Tibial nerve (tissue), 4 donors: ENCODE measurements at regions not wholly inside any gene's neighbourhood (a gene's known extent, or its start where the extent isn't known, plus 50 kb on each side); places are given as distances from the start of the nearest gene placed in this dataset.

Experiments used
- DNase-seq, 2 donors: peaks; one replicate each; pipeline ENCODE4 v3.0.0-alpha.2; 2019; ENCODE audit warnings: low spot score in 2 of 2
- H3K27ac ChIP-seq, 4 donors: fragments of 200-600 bp; sonication (generic) in 3 of 4; one replicate each; pipeline ENCODE4 v1.5.1; 2017 to 2019; ENCODE audit warnings: mild to moderate bottlenecking in 1 of 4
- H3K27me3 ChIP-seq, 2 donors: fragments of 200-600 bp; sonication (generic) in 1 of 2; one replicate each; pipeline versions ENCODE4 v1.5.1 to v1.6.0; 2017 to 2019
- H3K36me3 ChIP-seq, 3 donors: fragments of 200-600 bp; sonication (generic); one replicate each; pipeline ENCODE4 v1.5.1; 2018 to 2019
- H3K4me1 ChIP-seq, 4 donors: fragments of 200-600 bp; sonication (generic) in 3 of 4; one replicate each; pipeline ENCODE4 v1.5.1; 2017 to 2019
- H3K4me3 ChIP-seq, 4 donors: fragments of 200-600 bp; sonication (generic) in 3 of 4; one replicate each; pipeline ENCODE4 v1.5.1; 2017 to 2019; ENCODE audit warnings: mild to moderate bottlenecking in 1 of 4, moderate library complexity in 1 of 4
- H3K9me3 ChIP-seq, 4 donors: fragments of 200-600 bp; sonication (generic) in 3 of 4; one replicate each; pipeline ENCODE4 v1.5.1; 2017 to 2019
- EP300 ChIP-seq, 2 donors: sonication (generic); formaldehyde crosslinking; IDR thresholded peaks; one replicate each; pipeline ENCODE4 v1.6.1; 2017; ENCODE audit warnings: antibody characterized with exemption in 2 of 2, mild to moderate bottlenecking in 1 of 2
- POLR2A ChIP-seq, 2 donors: fragments of 450-650 bp; IDR thresholded peaks; one replicate each; pipeline ENCODE4 v1.6.1; 2017; ENCODE audit warnings: antibody characterized with exemption in 2 of 2, mild to moderate bottlenecking in 2 of 2, moderate library complexity in 2 of 2
- WGBS, 2 donors: methylation state at CpG; one replicate each; pipeline ENCODE4 v1.1.5; 2018; 5-methylcytosine and 5-hydroxymethylcytosine counted together
- TF ChIP-seq, protein P1 (sequence below), 5 experiments: fragments of 200-600 bp in 3 of 5; fragments of 450-650 bp in 2 of 5; sonication (generic) in 3 of 5; IDR thresholded peaks; one replicate each; pipeline ENCODE4 v1.5.1; 2016 to 2019; ENCODE audit warnings: antibody characterized with exemption in 5 of 5, mild to moderate bottlenecking in 3 of 5, moderate library complexity in 2 of 5

DNA sequence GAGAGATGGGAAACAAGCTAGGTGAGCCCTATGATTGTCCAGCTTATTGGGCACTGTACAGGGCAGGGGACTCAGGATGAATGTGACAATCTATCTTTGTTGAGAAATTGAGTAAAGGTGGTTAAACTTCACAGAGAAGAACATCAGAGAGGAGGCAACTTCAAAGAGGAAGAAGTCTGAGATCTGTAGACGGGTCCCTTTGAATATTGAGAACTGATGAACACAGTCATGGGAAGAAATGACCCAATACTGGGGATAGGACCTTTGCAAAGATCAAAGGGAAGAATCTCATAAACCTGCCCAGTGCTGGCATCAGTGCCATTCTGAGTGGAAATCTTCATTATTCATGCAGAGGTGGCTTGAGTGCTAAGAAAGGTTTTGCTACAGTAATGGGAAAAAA, 569.7 kb upstream of the KCNMB2 start:
- H3K9me3 ChIP-seq, result no peaks in the 10 kb centered on the region
- no peak overlapping the region for H3K4me3 ChIP-seq
- H3K36me3 ChIP-seq, result no peaks in the 10 kb centered on the region
- no peak overlapping the region for H3K27ac ChIP-seq
- H3K27me3 ChIP-seq, result no peaks in the 10 kb centered on the region
- TF ChIP-seq, protein P1, sequence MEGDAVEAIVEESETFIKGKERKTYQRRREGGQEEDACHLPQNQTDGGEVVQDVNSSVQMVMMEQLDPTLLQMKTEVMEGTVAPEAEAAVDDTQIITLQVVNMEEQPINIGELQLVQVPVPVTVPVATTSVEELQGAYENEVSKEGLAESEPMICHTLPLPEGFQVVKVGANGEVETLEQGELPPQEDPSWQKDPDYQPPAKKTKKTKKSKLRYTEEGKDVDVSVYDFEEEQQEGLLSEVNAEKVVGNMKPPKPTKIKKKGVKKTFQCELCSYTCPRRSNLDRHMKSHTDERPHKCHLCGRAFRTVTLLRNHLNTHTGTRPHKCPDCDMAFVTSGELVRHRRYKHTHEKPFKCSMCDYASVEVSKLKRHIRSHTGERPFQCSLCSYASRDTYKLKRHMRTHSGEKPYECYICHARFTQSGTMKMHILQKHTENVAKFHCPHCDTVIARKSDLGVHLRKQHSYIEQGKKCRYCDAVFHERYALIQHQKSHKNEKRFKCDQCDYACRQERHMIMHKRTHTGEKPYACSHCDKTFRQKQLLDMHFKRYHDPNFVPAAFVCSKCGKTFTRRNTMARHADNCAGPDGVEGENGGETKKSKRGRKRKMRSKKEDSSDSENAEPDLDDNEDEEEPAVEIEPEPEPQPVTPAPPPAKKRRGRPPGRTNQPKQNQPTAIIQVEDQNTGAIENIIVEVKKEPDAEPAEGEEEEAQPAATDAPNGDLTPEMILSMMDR (IDR thresholded peaks at IDR 0.05), result no peak
- TF ChIP-seq EP300 (IDR thresholded peaks at IDR 0.05) (no peak), POLR2A (IDR thresholded peaks at IDR 0.05) (no peak)
- 91 to 94% methylated on average over 1 of the region's 1 CpG for WGBS, 2 donors
- H3K4me1 ChIP-seq, result no peaks in the 10 kb centered on the region
- DNase-seq, result no peak

DNA sequence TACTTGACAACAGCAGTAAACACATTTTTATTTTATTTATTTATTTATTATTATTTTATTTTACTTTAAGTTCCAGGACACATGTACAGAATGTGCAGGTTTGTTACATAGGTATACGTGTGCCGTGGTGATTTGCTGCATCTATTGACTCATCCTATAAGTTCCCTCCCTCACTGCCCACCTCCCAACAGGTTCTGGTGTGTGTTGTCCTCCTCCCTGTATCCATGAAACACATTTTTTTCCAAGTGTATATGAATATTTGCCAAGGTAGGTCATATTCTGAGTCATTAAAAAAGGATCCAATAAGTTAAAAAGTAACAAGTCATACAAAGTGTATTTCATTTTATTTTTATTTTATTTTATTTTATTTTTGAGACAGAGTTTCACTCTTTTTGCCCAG, 567.3 kb upstream of the KCNMB2 start:
- no peaks in the 10 kb centered on the region for H3K36me3 ChIP-seq
- no peaks in the 10 kb centered on the region for H3K9me3 ChIP-seq
- no peaks in the 10 kb centered on the region for H3K4me1 ChIP-seq
- H3K27me3 ChIP-seq, result no peaks in the 10 kb centered on the region
- no peak for DNase-seq
- 97 to 100% methylated on average over 2 of the region's 2 CpGs for WGBS, 2 donors
- no peak overlapping the region for H3K4me3 ChIP-seq
- TF ChIP-seq POLR2A (IDR thresholded peaks at IDR 0.05) (no peak), EP300 (IDR thresholded peaks at IDR 0.05) (no peak)
- TF ChIP-seq, protein P1 (IDR thresholded peaks at IDR 0.05), result no peak
- H3K27ac ChIP-seq, result no peak overlapping the region

DNA sequence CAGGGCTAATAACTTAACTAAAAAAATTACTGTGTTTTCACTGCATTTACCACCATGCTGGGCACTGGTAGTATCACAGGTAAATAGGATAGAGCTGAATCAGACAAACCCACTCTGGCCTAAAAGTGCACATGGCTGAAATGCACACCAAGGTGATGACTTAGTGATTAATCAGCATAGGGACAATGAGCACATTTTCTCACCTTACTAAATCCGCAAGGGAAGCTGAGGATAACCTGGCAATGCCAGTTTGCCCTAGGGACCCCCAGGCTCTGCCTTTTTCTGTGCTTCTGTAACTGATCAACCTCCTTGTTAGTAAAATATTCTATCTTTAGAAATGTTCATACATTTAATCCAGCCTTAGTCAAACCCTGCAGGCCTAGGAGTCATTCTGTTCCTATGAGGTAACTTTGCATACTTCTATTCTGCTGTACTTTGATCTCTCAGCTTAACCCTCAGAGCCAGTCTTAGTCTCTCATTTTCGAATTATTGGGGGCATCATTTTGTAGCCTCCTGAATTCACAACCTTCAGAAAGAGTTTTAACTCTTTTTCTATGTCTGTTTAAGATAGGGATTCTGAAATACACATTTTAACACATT, 562.9 kb upstream of the KCNMB2 start:
- no peak overlapping the region for H3K27ac ChIP-seq
- no peaks in the 10 kb centered on the region for H3K4me1 ChIP-seq
- no peak overlapping the region for H3K4me3 ChIP-seq
- TF ChIP-seq POLR2A (IDR thresholded peaks at IDR 0.05), result no peak
- TF ChIP-seq, protein P1 (IDR thresholded peaks at IDR 0.05), result no peak
- no peak for TF ChIP-seq EP300 (IDR thresholded peaks at IDR 0.05)
- no peaks in the 10 kb centered on the region for H3K9me3 ChIP-seq
- 88 to 93% methylated on average over 2 of the region's 2 CpGs for WGBS, 2 donors
- no peak for DNase-seq
- no peaks in the 10 kb centered on the region for H3K27me3 ChIP-seq
- no peaks in the 10 kb centered on the region for H3K36me3 ChIP-seq

DNA sequence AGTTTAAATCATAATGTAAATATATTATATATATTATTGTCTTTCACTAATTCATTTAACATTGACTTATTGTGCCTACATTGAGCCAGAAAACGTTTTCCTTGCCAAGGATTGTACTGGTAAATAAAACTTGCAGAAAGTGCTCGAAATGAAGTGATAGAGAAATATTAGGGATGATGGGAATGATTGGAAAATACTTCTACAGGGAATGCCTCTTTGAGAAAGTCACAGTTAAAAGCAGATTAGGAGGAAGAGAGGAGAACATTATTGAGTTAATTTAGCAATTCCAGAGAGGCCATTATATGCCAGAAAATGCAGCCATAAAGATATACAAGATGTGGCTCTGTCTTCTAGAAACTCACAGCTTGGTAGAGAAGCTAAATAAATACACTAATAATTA, 560.0 kb upstream of the KCNMB2 start:
- Histone ChIP-seq H3K27me3 (no peaks in the 10 kb centered on the region), H3K27ac (no peak overlapping the region), H3K4me3 (no peak overlapping the region), H3K36me3 (no peaks in the 10 kb centered on the region), H3K9me3 (no peaks in the 10 kb centered on the region), H3K4me1 (no peaks in the 10 kb centered on the region)
- no peak for DNase-seq
- no peak for TF ChIP-seq EP300 (IDR thresholded peaks at IDR 0.05)
- TF ChIP-seq POLR2A (IDR thresholded peaks at IDR 0.05), result no peak
- TF ChIP-seq, protein P1 (IDR thresholded peaks at IDR 0.05), result no peak
- WGBS, 2 donors, result 72 to 74% methylated on average over 2 of the region's 2 CpGs

DNA sequence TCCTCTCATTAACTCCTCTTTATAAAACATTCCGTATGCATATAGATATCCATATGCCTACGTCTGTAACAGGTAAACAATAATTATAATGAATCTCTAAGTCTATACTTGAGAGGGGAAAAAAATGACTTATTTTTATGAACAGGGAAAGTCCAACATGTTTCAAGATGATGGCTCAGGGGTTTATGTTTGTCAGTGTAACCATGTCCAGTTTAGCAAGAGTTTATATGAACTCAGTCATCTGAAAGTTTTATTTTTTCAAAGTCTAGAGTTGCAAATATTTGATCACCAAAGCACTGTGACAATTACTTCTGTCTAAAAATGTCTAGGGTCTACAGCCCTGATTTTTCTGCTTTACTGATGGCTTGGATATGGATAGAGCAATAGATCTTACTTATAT, 559.4 kb upstream of the KCNMB2 start:
- no peaks in the 10 kb centered on the region for H3K4me1 ChIP-seq
- H3K4me3 ChIP-seq, result no peak overlapping the region
- no peak for DNase-seq
- H3K36me3 ChIP-seq, result no peaks in the 10 kb centered on the region
- TF ChIP-seq EP300 (IDR thresholded peaks at IDR 0.05), result no peak
- TF ChIP-seq, protein P1 (IDR thresholded peaks at IDR 0.05), result no peak
- TF ChIP-seq POLR2A (IDR thresholded peaks at IDR 0.05), result no peak
- no peak overlapping the region for H3K27ac ChIP-seq
- WGBS, 2 donors, result 92% methylated on average over 2 of the region's 2 CpGs
- H3K9me3 ChIP-seq, result no peaks in the 10 kb centered on the region
- no peaks in the 10 kb centered on the region for H3K27me3 ChIP-seq
